Neural cell (in vitro differentiated cells): ENCODE measurements at regions not wholly inside any gene's neighbourhood (a gene's known extent, or its start where the extent isn't known, plus 50 kb on each side); places are given as distances from the start of the nearest gene placed in this dataset.

ENCODE experiments used
- H2AFZ ChIP-seq: fragments of 200-600, 300-800 bp; sonication (generic), shearing (Covaris generic); 2 replicates; pipeline ENCODE4 v1.6.0; 2014; ENCODE audit warnings: low read depth, mild to moderate bottlenecking, antibody characterized with exemption, low read length, moderate library complexity
- H3F3A ChIP-seq: fragments of 200-600 bp; shearing (Covaris generic); 2 replicates; pipeline ENCODE4 v1.6.1; 2016; ENCODE audit warnings: mild to moderate bottlenecking, moderate library complexity, mixed read lengths, antibody characterized with exemption, low read length; ENCODE audit not compliant: insufficient read depth, poor library complexity, severe bottlenecking
- H3K27ac ChIP-seq: fragments of 200-600, 300-800 bp; sonication (generic), shearing (Covaris generic); 2 replicates; pipeline ENCODE4 v1.5.1; 2014; ENCODE audit warnings: mild to moderate bottlenecking, low read length, moderate library complexity
- H3K27me3 ChIP-seq: fragments of 300-800, 200-600 bp; sonication (generic), shearing (Covaris generic); 2 replicates; pipeline ENCODE4 v1.6.0; 2014; ENCODE audit warnings: mild to moderate bottlenecking, low read depth, low read length, moderate library complexity; ENCODE audit not compliant: insufficient read depth
- H3K36me3 ChIP-seq: fragments of 300-800, 200-600 bp; sonication (generic), shearing (Covaris generic); 2 replicates; pipeline ENCODE4 v1.5.1; 2014; ENCODE audit warnings: mild to moderate bottlenecking, antibody characterized with exemption, low read length, moderate library complexity; ENCODE audit not compliant: insufficient read depth
- H3K4me2 ChIP-seq: fragments of 300-800, 200-600 bp; sonication (generic), shearing (Covaris generic); 2 replicates; pipeline ENCODE4 v1.6.0; 2014; ENCODE audit warnings: mild to moderate bottlenecking, low read length
- H3K4me3 ChIP-seq: fragments of 300-800, 200-600 bp; sonication (generic), shearing (Covaris generic); 2 replicates; pipeline ENCODE4 v1.5.1; 2014; ENCODE audit warnings: mild to moderate bottlenecking, low read length, moderate library complexity
- H3K79me2 ChIP-seq: fragments of 200-600 bp; shearing (Covaris generic); replicated peaks from 2 replicates; pipeline ENCODE4 v1.6.0; 2014; ENCODE audit warnings: mild to moderate bottlenecking, low read length, moderate library complexity; ENCODE audit not compliant: insufficient read depth
- H3K9ac ChIP-seq: fragments of 300-800, 200-600 bp; sonication (generic), shearing (Covaris generic); 2 replicates; pipeline ENCODE4 v1.6.1; 2016; ENCODE audit warnings: mild to moderate bottlenecking, low read length, mixed read lengths
- H3K9me2 ChIP-seq: fragments of 200-600 bp; shearing (Covaris generic); 2 replicates; pipeline ENCODE4 v1.6.1; 2016; ENCODE audit warnings: mild to moderate bottlenecking, low read length, mixed read lengths; ENCODE audit not compliant: insufficient read depth
- H3K9me3 ChIP-seq: fragments of 200-600, 300-800 bp; sonication (generic), shearing (Covaris generic); 2 replicates; pipeline ENCODE4 v1.6.1; 2016; ENCODE audit warnings: mild to moderate bottlenecking, mixed run types, low read length, moderate library complexity, mixed read lengths
- H4K20me1 ChIP-seq: fragments of 200-600 bp; shearing (Covaris generic); 2 replicates; pipeline ENCODE4 v1.6.1; 2016; ENCODE audit warnings: mild to moderate bottlenecking, mixed run types; ENCODE audit not compliant: insufficient read depth
- EP300 ChIP-seq: fragments of 450-650 bp; conservative IDR thresholded peaks from 2 replicates; pipeline ENCODE4 v1.6.1; 2014; ENCODE audit warnings: antibody characterized with exemption, mild to moderate bottlenecking, moderate library complexity; ENCODE audit not compliant: poor library complexity, severe bottlenecking
- EZH2 ChIP-seq: fragments of 200-600, 300-800 bp; shearing (Covaris generic), sonication (generic); IDR thresholded peaks from 2 replicates; pipeline ENCODE4 v1.6.1; 2014; ENCODE audit warnings: antibody characterized with exemption, low read length, borderline replicate concordance, mild to moderate bottlenecking; ENCODE audit not compliant: insufficient read depth, poor library complexity, severe bottlenecking
- MXI1 ChIP-seq: fragments of 450-650 bp; conservative IDR thresholded peaks from 2 replicates; pipeline ENCODE4 v1.6.1; 2014; ENCODE audit warnings: antibody characterized with exemption, mild to moderate bottlenecking; ENCODE audit not compliant: poor library complexity, severe bottlenecking
- POLR2AphosphoS5 ChIP-seq: IDR thresholded peaks from 2 replicates; pipeline ENCODE4 v1.6.1; 2012
- RAD21 ChIP-seq: fragments of 450-650 bp; conservative IDR thresholded peaks from 2 replicates; pipeline ENCODE4 v1.6.1; 2014; ENCODE audit warnings: antibody characterized with exemption, mild to moderate bottlenecking, moderate library complexity
- SMC3 ChIP-seq: fragments of 450-650 bp; conservative IDR thresholded peaks from 2 replicates; pipeline ENCODE4 v1.6.1; 2014; ENCODE audit warnings: antibody characterized with exemption, mild to moderate bottlenecking, moderate library complexity; ENCODE audit not compliant: poor library complexity
- TAF1 ChIP-seq: IDR thresholded peaks from 2 replicates; pipeline ENCODE4 v1.6.1; 2012; ENCODE audit warnings: low read depth
- TF ChIP-seq, protein P1 (sequence below): fragments of 450-650 bp; IDR thresholded peaks from 2 replicates; pipeline ENCODE4 v1.5.1; 2014; ENCODE audit warnings: antibody characterized with exemption, mild to moderate bottlenecking, moderate library complexity; ENCODE audit not compliant: poor library complexity, severe bottlenecking
- TF ChIP-seq, protein P2 (sequence below): IDR thresholded peaks from 2 replicates; pipeline ENCODE4 v1.6.1; 2012; ENCODE audit warnings: borderline replicate concordance

DNA sequence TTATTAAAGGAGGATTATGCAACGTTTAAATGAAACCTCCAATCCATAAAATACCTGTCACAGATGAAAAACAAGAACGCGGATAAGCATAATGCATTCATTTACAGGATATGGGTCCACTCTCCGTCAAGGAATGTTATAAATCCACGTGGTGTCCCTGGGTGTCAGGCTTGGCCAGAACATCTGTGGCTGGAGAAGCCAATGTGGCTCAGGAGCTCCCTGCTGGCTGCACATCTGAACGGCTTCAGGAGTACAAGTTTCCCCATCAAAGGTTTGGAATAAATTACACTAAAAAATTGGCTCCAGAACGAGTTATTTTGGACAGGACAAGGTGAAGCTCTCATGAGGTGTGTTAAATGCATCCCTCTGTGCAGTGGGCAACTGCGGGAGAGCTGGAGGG lies 87.8 kb upstream of the LEF1 start:
- Histone ChIP-seq H2AFZ (no peak overlapping the region), H3K9me2 (no peaks in the 10 kb centered on the region), H3K9ac (no peak overlapping the region), H3K79me2 (no peaks in the 10 kb centered on the region), H3K4me2 (no peak overlapping the region), H3K4me3 (no peak overlapping the region), H3K36me3 (no peaks in the 10 kb centered on the region), H4K20me1 (no peaks in the 10 kb centered on the region), H3K9me3 (no peaks in the 10 kb centered on the region), H3F3A (no peaks in the 10 kb centered on the region), H3K27ac (no peak overlapping the region), H3K27me3 (no peaks in the 10 kb centered on the region)
- TF ChIP-seq EZH2, result no peak
- TF ChIP-seq, protein P1, sequence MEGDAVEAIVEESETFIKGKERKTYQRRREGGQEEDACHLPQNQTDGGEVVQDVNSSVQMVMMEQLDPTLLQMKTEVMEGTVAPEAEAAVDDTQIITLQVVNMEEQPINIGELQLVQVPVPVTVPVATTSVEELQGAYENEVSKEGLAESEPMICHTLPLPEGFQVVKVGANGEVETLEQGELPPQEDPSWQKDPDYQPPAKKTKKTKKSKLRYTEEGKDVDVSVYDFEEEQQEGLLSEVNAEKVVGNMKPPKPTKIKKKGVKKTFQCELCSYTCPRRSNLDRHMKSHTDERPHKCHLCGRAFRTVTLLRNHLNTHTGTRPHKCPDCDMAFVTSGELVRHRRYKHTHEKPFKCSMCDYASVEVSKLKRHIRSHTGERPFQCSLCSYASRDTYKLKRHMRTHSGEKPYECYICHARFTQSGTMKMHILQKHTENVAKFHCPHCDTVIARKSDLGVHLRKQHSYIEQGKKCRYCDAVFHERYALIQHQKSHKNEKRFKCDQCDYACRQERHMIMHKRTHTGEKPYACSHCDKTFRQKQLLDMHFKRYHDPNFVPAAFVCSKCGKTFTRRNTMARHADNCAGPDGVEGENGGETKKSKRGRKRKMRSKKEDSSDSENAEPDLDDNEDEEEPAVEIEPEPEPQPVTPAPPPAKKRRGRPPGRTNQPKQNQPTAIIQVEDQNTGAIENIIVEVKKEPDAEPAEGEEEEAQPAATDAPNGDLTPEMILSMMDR, result no peak
- TF ChIP-seq RAD21, result no peak
- TF ChIP-seq, protein P2, sequence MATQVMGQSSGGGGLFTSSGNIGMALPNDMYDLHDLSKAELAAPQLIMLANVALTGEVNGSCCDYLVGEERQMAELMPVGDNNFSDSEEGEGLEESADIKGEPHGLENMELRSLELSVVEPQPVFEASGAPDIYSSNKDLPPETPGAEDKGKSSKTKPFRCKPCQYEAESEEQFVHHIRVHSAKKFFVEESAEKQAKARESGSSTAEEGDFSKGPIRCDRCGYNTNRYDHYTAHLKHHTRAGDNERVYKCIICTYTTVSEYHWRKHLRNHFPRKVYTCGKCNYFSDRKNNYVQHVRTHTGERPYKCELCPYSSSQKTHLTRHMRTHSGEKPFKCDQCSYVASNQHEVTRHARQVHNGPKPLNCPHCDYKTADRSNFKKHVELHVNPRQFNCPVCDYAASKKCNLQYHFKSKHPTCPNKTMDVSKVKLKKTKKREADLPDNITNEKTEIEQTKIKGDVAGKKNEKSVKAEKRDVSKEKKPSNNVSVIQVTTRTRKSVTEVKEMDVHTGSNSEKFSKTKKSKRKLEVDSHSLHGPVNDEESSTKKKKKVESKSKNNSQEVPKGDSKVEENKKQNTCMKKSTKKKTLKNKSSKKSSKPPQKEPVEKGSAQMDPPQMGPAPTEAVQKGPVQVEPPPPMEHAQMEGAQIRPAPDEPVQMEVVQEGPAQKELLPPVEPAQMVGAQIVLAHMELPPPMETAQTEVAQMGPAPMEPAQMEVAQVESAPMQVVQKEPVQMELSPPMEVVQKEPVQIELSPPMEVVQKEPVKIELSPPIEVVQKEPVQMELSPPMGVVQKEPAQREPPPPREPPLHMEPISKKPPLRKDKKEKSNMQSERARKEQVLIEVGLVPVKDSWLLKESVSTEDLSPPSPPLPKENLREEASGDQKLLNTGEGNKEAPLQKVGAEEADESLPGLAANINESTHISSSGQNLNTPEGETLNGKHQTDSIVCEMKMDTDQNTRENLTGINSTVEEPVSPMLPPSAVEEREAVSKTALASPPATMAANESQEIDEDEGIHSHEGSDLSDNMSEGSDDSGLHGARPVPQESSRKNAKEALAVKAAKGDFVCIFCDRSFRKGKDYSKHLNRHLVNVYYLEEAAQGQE, result no peak
- no peak for TF ChIP-seq EP300
- TF ChIP-seq MXI1, result no peak
- TF ChIP-seq TAF1, result no peak
- TF ChIP-seq SMC3, result no peak
- TF ChIP-seq POLR2AphosphoS5, result no peak

DNA sequence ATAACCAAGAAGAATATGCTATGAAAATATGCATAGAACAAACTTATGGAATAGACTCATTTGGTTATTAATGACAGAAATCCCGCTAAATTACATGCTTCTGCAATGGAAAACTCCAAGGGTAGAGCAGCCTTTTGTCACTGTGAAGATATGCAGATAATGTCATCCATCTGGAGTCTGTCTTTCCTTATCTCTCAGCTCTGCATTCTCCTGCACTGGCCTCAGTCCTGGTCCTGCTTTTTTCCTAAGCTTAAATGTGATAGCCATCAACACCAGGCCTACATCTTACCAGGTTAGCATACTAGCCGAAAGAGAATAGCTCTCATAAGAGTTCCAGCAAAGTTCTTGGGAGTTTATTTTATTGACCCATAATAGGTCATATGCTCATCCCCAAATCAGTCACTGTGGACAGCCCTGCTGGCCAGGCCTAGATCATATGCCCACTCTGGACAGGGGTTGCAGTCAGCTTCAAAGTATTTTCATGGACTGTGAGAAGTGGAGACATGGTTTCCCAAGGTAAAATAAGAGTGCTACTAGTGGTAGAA lies 86.5 kb upstream of the LEF1 start:
- H3K27ac ChIP-seq, result no peak overlapping the region
- TF ChIP-seq, protein P1, result no peak
- H2AFZ ChIP-seq, result no peak overlapping the region
- H3K27me3 ChIP-seq, result no peaks in the 10 kb centered on the region
- H3K4me3 ChIP-seq, result no peak overlapping the region
- no peaks in the 10 kb centered on the region for H3K9me2 ChIP-seq
- H3K36me3 ChIP-seq, result no peaks in the 10 kb centered on the region
- no peak overlapping the region for H3K9ac ChIP-seq
- H3K9me3 ChIP-seq, result no peaks in the 10 kb centered on the region
- no peak overlapping the region for H3K4me2 ChIP-seq
- H3K79me2 ChIP-seq, result no peaks in the 10 kb centered on the region
- H4K20me1 ChIP-seq, result no peaks in the 10 kb centered on the region
- H3F3A ChIP-seq, result no peaks in the 10 kb centered on the region
